PC-3 (cell line): ENCODE measurements at regions not wholly inside any gene's neighbourhood (a gene's known extent, or its start where the extent isn't known, plus 50 kb on each side); places are given as distances from the start of the nearest gene placed in this dataset.

ENCODE experiments used
- CTCF ChIP-seq: fragments of 300-600 bp; sonication (generic); conservative IDR thresholded peaks from 2 replicates; pipeline ENCODE4 v1.5.1; 2017; ENCODE audit warnings: antibody characterized with exemption, low read depth, mild to moderate bottlenecking, low read length
- EZH2 ChIP-seq: fragments of 300-600 bp; sonication (generic); IDR thresholded peaks from one replicate; pipeline ENCODE4 v1.6.1; 2017; ENCODE audit warnings: antibody characterized with exemption, mild to moderate bottlenecking, low read length; ENCODE audit not compliant: unreplicated experiment
- EZH2phosphoT487 ChIP-seq: fragments of 300-600 bp; sonication (generic); IDR thresholded peaks from 2 replicates; pipeline ENCODE4 v1.6.1; 2018; ENCODE audit warnings: mild to moderate bottlenecking, antibody characterized with exemption, low read length, borderline replicate concordance

DNA sequence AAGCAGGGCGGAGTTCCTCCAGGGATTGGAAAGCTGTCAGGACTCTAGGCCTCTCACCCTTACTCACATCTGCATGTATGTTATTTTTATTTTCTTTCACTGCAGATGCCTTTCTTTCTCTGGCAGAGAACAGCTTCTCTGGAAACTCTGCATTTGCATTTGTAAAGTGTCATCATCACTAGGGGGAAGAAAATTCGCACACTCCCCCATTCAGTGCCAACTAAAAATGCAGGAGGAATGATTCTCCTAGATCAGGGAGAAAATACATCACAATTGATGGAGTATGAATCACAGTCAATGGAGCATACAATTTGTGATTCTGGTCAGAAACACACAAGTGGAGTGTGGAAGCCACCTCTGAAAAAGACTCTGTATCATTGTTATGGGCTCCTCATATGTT lies 351.4 kb upstream of the FTMT start:
- TF ChIP-seq CTCF = no peak
- TF ChIP-seq EZH2 = no peak
- TF ChIP-seq EZH2phosphoT487 = no peak
